GM21515 (cell line): ENCODE measurements at regions not wholly inside any gene's neighbourhood (a gene's known extent, or its start where the extent isn't known, plus 50 kb on each side); places are given as distances from the start of the nearest gene placed in this dataset.

Experiments
- ATAC-seq: cut with Tn5 transposase; IDR thresholded peaks from one replicate; pipeline ENCODE4 v1.9.1; 2021; ENCODE audit not compliant: unreplicated experiment

DNA sequence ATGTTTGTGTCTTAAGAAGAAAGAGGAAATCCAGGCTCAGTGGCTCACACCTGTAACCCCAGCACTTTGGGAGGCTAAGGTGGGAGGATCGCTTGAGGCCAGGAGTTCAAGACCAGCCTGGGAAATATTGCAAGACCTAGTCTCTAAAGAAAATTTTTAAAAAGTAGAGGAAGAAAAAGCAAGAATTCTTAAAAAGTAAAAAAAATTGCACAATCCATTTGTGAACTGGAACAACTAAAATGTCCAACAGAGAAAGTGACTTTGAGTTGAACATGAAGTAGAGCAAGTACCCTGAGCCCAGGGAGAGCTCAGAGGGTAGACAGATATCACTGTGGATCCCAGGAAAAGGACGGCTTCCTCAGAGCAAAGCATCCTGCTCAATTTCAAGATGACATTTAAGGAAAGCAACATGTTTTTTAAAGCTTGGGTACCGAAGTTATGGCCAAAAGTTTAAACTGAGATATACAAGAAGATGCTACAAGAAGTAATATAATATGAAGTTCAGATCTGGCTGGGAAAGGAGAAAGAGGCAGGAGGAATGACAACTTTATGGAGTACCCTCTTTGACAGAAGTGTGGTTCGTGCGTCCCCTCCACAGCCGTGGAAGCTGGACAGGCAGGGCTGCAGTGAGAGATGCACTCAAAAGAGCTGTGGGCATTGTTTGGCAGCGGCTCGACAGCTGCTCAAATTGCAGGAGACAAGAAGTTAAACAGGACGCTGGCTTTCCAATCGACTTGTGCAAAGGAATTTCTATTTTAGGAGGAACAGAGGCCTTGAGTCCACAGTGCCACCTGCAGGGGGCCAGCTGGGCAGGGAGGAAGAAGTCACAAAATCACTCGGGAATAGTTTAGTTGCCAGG, 201.3 kb downstream of the JCAD start:
- ATAC-seq, result no peak

DNA sequence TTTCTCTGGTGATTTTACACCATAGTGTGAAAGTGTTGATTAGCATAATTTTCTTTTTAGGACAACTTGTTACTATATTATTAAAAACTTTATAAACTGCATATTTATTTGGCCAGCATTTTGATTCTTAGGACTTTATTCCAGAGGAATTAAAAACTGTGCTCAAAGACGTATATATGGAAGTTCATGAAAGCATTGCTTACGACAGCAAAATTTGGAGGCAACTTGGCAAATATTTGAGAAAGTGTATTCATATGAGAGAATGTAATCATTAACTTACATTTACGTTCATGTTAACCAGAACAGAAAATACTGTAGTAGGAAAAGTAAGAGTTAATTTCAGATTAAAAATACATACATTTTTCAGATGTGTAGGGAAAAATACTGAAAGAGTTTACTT, 203.1 kb downstream of the JCAD start:
- ATAC-seq, result no peak

GRCh38 chr10:29853913-29854312, 205.5 kb downstream of the JCAD start:
- ATAC-seq, result no peak

- ATAC-seq, result no peak
These were observed 208.1 kb downstream of the JCAD start for GRCh38 chr10:29851241-29851640.

DNA sequence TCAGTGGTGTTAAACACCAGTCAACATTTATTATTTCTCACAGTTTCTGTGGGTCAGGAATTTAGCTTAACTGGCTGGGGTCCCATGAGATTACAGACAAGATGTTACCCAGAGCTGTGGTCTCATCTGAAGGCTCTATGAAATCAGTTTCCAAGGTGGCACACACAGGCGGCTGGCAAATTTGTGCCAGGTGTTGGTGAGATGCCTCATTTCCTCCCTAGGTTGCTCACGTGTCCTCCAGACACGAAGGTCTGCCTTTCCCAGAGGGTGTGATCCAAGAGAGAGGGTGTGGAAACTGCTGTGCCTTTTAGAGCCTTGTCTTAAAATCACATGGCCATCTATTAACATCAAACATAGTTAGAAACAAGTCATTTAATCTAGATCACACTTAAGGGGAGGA, 209.0 kb downstream of the JCAD start:
- ATAC-seq, result no peak

- no peak for ATAC-seq
These were observed 209.5 kb downstream of the JCAD start for GRCh38 chr10:29849886-29850285.

GRCh38 chr10:29849126-29849833, 210.1 kb downstream of the JCAD start:
- no peak for ATAC-seq

GRCh38 chr10:29846881-29847280, 212.1 kb upstream of the SVIL start:
- no peak for ATAC-seq

- no peak for ATAC-seq
These were observed 210.4 kb upstream of the SVIL start for GRCh38 chr10:29845166-29845565.

DNA sequence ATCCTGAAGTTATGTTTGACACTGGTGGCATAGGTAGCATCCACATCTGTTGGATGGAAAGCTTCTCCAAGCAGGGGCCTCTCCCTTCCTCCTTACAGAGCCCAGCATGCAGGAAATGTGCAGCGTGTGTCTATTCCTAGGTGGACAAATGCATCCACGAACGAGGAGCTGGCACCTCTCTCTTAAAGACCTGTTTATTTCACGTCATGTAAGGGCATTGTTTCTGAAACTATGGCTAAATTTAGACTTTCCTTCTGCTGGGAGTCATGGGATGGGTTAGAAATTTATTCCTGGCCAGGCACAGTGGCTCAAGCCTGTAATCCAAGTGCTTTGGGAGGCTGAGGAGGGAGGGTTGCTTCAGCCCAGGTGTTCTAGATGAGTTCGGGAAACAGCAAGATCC, 208.4 kb upstream of the SVIL start:
- no peak for ATAC-seq

- ATAC-seq, result no peak
These were observed 207.2 kb upstream of the SVIL start for GRCh38 chr10:29841724-29842649.

- no peak for ATAC-seq
These were observed 205.9 kb upstream of the SVIL start for GRCh38 chr10:29840516-29841276.

GRCh38 chr10:29839826-29840515, 205.2 kb upstream of the SVIL start:
- ATAC-seq, result no peak

- ATAC-seq, result no peak
These were observed 203.8 kb upstream of the SVIL start for GRCh38 chr10:29838539-29838938.

DNA sequence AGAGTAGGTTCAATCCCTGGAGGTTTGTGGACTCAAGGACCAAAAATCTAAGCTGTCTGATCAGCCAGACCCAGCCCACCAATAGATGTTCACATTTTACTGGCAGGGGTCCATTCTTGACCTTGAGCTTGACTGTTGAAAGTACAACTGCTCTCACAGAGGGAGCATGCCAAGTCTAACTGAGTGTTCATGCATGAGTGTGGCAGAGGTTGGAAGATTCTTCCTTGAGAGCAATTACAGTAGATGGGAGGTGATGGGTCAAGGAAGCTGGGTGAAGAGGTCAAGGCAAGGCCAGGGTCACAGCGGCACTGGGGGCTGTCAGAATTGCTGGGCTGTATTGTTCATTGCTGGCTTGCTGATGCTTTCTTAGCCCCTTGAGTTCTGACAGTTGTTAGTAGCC, 202.8 kb upstream of the SVIL start:
- ATAC-seq, result no peak

DNA sequence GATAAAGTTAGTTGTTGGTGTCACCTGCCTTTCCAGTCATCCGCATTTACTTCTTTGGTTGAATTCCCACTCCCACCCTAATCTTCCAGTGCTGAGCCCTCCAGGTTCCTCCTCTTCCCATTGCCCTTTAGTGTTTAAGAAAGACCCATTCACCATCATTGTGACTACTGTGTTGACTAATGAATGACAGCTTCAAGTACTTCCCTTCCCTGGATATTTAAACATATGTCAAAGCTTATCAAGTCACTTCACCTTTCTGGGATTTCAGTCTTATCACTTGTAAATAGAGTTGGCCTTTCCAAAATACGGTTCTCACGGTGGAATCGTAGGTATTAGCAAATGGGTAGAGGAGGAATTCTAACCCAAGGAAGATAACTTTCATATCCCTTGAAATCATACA, 201.6 kb upstream of the SVIL start:
- ATAC-seq, result no peak

DNA sequence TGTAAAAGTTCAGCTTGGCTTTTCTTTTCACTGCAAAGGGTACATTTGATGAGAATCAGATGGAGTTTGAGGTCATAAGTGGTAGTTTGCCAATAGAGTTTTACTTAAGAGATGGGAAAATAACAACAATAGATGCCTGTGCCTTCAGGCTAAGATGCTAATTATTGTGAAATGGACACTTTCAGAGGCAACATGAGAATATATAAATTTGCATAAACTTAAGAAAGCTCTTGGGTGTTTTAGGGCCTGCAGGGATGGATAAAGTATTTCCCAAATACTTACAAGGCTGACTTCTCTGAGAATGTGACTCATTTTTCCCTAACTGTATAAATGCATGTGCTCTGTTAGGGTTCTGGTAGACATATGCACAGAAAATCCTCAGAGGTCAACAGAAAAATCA, 200.3 kb upstream of the SVIL start:
- ATAC-seq, result no peak

- ATAC-seq, result no peak
These were observed 196.1 kb upstream of the SVIL start for GRCh38 chr10:29830531-29831512.

DNA sequence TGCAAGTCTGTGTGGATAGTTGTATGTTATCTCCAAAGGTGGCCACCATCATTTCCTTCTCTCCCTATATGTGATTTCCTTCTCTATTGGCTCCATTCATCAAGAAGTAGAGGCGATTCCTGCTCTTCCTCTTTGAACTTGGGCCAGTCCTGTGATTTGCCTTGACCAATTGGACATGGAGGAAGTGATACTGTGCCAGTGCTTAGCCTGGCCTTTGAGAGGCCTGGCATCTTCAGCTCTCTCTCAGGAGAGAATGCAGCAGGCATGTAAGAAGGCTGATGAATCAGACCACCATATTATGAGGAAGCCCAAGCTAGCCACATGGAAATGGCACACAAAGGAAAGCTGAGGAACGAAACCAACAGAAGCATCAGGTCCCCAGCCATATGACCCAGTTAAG, 195.0 kb upstream of the SVIL start:
- no peak for ATAC-seq
